Middle frontal gyrus (tissue), 1 donor: ENCODE measurements at regions not wholly inside any gene's neighbourhood (a gene's known extent, or its start where the extent isn't known, plus 50 kb on each side); places are given as distances from the start of the nearest gene placed in this dataset.
"Not testable (repeated sequence)": the region's sequence is repeated elsewhere in the genome, so short reads cannot be mapped to it uniquely, and the experiment has no call there.

Experiments
- DNase-seq: peaks from one replicate; pipeline ENCODE4 v3.0.0-alpha.2; 2015; ENCODE audit warnings: low spot score; ENCODE audit errors: extremely low spot score

DNA sequence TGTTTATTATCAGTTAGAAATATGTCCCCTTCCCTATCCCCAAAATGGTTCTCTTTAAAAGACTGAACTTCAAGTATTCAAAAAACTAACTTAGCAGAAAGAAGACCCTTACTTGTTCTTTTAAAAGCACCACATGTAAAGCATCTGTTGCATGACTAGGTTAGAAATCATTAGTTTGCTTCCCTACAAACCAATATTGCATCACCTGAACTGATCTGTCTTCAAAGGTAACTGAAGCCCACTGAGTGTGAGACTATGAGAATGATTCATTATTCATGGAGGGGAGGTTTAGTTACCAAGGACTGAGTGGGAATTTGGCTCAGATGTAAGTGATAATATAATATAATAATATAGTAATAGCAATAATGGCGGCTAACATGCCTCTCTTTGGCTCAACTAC lies 231.7 kb downstream of the SPRY1 start:
- no peak for DNase-seq

DNA sequence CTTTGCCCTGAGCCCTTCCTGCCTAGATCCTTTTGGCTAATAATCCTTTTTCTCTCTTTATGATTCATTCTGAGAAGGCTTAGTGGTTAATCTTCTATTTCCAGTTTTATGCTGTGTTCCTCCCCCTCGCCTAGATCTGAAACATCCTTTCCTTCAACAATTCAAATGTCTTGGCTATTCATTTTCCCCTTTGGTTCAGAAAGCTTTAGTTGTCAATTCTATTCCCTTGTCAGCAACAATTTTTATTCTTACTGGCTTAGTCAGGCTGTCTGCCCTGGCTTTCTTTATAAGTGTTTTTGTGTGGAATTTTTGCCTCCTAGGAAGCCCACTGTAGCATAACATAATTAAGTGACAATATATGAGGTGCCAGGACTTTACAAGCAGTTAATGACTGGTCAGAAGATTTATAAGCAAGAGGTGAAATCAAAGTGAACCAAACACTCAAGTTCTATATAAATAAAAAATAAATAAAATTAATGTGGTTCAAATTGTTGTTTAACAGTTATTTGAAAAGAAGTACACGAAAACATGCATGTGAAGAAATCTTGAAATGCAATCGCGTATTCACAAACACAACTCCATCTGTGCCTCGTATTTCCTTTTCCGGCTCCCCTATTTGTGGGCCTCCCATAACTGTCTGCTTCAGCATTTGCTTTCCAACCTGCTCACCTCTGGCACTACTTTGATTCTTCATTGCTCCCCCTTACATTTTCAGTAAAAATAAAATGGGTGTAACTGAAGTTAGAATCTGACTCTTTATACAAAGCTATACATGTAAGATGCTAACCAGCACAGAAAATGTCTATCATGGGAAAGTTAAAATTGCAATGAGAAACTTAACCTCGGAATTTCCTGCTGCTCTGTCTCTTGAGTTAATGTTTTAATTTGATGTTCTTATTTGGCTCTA lies 235.4 kb downstream of the SPRY1 start:
- no peak for DNase-seq

DNA sequence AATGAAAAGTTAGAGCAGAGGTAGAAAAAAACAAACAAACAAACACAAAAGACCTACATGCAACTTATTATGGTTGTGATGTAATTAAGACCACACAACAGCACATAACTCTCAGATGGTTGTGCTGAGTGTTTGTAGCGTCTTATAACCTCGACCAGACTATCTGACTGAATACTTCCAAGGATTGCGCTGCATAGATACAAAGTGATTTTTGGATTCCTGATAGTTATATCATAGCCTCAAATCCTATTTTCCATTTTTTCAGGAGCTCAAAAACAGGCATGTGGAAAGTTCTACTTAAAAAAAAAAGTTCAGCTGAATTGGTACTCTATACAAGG lies 236.1 kb downstream of the SPRY1 start:
- DNase-seq = no peak

DNA sequence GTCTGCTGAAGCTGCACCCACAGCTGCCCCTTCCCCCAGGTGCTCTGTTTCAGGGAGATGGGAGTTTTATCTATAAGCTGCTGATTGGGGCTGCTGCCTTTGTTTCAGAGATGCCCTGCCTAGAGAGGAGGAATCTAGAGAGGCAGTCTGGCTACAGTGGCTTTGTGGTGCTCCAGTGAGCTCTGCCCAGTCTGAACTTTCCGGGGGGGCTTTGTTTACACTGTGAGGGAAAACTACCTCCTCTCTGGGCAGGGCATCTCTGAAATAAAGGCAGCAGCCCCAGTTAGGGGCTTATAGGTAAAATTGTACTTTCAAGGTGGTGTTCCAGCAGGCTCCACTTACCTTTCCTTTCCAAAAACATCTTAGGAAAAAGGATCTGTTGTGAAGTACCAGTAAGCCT lies 242.2 kb downstream of the SPRY1 start:
- no peak for DNase-seq

DNA sequence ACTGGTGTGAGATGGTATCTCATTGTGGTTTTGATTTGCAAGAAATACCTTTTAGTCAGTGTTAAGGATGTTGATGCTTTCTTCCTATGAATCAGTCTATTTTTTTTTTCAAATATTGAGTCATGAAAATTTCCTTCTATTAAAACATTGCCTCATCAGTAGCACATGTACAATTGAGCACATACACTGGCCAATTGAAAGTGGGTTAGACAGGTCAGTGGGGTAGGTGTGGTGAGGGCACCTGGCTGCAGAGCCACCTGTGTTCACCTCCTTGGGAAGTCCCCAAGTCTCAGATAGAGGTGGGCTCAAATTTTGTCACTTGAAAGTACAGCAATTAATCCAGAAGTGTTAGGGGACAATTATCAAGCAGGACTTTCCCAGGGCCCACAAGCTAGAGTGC lies 243.7 kb downstream of the SPRY1 start:
- DNase-seq = no peak

DNA sequence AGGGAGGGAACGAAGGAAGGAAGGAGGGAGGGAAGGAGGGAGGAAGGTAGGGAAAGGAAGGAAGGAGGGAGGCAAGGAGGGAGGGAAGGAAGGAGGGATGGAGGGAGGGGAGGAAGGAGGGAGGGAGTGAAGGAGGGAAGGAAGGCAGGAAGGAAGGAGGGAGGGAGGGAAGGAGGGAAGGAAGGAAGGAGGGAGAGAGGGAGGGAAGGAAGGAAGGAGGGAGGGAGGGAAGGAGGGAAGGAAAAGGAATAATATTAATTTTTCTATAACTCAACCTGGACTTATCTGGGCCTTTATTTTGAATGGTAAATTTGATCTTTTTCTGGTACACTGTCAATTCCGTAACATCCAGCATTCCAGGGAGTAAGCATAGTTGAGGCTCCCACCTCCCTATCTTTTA lies 244.2 kb downstream of the SPRY1 start:
- no peak for DNase-seq

DNA sequence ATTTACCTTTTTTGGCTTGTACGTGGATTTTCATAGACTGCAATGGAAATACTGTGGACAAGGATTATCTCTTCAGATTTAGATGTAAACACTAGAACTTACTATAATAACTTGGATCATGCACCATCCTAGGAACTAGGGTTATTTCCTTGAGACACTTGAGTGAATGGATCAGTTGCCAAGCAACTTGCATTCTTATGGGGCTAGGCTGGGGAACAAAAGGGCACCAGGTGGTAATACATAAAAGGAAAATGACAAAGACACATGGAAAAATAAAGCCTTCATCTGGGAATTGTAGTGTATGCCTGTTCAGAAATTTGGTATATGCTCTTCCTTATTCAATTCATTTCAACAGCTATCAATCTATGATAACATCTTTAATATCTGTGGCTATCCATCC lies 247.1 kb downstream of the SPRY1 start:
- DNase-seq = no peak

DNA sequence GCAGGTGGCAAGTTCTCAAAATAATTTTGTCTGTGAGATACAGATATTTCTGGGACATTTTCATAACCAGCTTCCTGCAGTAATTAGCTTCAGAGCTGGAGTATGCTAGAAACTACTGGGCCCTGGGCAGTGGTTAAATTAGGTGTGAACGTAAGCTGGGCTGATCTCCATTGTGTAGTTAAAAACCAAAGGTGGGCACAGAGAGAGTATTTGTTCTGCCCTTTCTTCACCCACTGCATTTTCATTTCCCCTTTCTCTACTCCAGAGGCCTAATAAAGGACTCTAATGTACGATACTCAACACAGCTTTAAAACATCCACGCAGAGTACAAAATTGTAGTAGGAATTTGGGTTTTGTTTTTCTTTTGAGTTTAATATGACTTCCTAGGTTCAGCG lies 252.7 kb downstream of the SPRY1 start:
- no peak for DNase-seq

DNA sequence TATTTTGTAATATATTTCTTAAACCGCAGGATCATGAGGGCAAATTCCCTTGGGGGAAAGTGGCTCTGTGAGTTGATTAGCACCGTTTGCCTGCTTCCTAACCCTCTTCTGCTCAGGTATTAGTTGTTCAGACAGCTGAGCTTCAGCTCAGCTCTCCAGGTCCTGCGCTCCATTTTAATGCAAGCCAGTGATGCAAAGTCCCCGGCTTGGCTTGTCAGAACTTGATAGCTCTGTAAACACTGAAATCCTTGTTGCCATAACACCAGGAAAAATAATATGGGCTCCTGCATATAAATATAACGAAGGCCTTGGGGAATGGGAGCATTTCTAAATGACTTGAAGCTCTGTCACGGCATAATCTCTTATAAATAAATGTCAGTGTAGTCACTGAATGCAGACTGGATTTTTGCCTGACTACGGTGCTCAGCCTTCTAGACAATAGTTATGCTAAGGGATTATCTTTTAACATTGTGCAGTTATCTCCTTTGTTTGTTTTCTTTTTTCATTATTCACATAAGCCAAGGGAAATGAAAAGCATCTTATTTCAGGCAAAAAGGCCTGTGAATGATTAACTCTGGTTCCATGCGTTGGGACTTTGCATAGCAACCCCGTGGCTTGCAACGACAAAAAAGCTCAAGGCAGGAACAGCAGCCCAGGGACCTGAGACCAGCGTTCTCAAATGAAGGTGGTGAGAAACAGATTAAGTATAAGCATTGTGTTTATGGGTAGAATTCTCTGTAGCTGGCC lies 253.2 kb downstream of the SPRY1 start:
- no peak for DNase-seq

DNA sequence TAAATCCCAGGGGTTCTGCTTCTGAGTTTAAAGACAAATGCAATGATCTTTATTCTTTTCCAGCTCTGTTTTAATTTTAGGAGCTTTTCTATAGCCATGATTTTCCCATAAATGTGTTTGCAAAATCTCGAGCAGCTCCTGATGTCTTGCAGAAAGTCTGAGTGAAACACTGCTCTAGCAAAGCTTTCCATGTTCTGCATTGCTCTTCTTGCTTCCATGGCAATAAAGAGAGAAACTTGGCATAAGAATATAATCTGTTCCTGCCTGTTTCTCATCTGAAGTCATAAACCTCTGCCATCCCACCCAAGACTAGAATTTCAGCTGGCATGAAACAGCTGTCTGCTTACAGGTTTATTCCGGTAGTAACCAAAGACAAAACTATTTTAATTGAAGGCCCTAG lies 254.5 kb downstream of the SPRY1 start:
- DNase-seq = no peak

DNA sequence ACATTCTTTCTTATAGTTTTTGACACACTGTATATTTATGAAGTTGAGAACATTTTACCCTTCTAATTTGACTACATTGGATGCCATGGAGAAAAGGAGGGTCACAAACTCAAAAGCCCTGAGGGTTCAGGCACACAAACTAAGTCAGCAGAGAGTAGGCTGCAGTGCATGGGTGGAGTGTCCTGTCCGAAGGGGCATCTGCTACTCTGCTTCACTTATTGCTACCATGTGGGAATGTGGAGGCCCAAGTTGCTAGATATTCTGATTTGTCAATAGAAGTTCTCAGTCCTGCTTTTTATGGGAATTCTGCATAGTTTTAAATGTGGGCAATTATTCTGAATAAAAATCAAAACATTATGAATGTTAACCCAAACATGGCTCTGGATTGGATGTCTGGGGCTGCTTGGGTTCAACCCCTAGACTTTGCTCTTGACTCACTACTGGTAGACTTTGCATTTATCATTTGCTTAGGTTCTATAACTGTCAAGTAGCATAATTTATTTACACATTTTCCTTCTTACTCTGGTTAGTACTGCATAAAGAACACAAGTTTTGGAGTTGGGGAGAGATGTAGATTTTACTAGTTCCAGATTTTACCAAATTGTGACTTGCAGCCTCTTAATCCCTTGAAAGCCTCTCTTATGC lies 255.1 kb downstream of the SPRY1 start:
- no peak for DNase-seq

DNA sequence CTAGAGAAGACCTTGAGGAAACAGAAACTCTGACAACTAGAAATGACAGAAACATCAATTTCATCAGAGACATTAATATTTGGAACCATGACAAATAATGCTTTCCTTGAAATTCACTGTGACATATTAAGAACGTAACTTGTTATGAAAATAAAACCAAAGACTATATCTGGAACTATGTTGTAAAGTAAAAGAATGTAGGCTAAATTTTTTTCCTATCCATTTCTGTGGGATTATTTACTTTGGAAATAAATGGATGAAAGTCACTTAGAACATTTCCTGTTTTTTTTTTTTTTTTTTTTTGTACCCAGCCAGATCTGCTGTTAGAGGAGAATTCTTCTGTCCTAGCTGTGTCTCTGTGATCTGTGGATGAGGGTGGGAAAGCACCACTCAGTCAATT lies 255.9 kb downstream of the SPRY1 start:
- DNase-seq = no peak

DNA sequence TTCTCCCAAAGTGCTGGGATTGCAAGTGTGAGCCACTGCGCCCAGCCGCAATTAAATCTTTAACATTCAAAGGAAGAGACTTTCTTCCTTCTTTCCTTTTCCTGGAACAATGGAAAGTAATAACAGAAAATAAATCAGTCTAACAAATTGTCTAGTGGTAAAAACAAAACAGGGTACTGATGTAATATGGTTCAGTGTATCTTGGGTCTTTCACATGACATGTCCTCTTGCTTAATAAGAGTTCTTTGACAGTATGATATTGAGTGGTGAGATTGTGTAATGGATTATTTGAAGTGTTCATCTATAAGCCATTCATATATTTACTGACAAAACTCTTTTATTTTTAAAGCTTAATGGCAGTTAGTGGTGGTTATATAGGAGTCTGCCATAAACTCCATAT lies 256.6 kb downstream of the SPRY1 start:
- no peak for DNase-seq

DNA sequence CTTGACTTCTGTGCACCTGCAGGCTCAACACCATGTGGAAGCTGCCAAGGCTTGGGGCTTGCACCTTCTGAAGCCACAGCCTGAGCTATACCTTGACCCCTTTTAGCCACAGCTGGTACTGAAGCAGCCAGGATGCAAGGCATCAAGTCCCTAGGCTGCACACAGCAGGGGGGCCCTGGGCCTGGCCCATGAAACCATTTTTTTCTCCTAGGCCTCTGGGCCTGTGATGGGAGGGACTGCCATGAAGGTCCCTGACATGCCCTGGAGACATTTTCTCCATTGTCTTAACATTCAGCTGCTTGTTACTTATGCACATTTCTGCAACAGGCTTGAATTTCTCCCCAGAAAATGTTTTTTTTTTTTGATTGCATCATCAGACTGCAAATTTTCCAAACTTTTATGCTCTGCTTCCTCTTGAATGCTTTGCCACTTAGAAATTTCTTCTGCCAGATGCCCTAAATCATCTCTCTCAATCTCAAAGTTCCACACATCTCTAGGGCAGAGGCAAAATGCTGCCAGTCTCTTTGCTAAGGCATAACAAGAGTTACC lies 260.2 kb downstream of the SPRY1 start:
- not testable (repeated sequence) for DNase-seq

DNA sequence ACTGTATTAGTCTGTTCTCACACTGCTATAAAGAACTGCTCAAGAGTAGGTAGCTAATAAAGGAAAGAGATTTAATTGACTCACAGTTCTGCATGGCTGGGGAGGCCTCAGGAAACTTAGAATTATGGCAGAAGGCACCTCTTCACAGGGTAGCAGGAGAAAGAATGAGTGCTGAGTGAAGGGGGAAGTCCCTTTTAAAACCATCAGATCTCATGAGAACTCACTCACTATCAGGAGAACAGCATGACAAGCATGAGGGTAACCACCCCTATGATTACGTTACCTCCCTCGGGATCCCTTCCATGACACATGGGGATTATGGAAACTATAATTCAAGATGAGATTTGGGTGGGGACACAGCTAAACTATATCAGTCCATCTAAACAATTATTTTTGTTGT lies 261.0 kb downstream of the SPRY1 start:
- not testable (repeated sequence) for DNase-seq

DNA sequence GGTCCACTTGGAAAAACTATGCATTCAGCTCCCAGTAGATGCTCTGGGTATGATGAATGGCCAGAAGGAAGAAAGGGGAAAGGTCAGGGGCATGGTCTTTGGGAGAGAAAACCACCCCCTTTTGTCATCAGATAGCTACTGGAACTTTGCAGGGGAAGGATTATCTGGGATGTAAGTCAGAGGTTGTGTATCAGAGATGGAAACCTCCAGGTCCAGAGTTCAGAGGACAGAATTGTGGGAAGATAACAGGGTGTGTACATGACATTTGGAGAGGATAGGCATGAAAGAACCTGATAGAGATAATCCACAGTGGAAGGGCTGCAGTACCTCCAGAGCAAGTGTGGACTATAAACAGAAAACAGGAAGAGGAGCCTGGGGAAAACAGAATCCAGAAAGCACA lies 262.7 kb downstream of the SPRY1 start:
- no peak for DNase-seq

DNA sequence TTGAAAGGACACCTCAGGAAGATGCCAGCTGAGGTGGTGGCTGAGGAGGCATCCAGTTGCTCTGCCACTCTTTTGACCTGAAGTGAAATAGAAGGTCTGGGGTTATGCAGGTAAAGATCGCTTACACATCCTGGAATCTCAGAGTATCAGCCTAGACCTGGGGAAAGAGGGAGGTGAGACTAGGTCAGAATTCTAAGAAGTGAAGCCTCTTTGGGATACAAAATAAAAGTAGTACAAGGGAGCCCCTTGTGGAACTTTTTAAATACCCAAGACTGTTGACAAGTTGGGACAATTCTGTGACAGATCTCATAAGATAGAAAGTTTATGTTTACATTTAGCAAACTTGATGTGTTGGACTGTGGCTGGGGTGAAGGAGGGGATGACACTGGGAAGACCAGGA lies 263.1 kb downstream of the SPRY1 start:
- no peak for DNase-seq

DNA sequence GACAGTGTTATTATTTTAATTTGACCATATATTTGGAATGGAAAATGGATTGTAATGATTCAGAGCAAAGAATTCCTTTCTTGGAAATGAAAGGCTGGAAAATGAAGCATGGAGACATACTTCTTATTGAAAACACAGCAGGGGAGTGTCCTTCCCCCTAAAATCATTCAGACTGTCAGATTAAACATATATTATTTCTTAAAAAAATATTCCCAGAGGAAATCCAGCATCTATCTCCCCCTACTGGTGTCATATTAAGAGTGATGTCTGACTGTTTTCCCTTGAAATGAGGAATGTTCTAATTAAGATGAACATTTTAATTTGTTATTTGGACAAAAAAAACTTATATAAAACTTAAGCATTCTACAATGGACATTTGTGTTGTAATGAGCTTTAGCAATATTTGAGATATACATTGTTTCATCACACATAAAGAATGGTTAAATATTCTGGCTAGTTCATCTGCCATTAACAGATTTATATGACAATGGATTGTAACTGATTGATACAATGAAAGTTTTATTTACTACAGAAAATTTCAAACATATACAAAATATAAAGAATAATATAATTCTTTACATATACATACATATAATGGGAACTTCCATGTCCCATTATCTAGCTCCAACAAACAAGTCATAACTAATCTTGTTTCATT lies 264.6 kb downstream of the SPRY1 start:
- DNase-seq = no peak

DNA sequence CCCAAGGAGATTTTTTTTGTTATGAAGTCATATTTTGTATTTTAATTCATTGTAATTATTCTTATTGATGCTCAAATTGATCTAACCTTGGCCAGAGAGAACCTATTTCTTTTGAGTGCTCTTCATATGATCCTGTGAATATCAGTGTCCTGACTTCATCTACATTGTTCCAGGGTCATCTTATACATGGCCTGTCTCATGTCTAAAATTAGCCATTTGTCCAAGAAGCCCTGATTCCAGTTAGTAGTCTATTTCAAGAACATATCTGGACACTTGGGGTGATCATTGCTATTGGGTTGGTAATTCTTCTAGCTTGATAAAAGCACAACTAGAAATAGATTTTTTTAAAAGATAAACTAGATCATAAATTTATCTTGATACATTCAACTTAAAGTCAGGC lies 266.2 kb downstream of the SPRY1 start:
- no peak for DNase-seq

DNA sequence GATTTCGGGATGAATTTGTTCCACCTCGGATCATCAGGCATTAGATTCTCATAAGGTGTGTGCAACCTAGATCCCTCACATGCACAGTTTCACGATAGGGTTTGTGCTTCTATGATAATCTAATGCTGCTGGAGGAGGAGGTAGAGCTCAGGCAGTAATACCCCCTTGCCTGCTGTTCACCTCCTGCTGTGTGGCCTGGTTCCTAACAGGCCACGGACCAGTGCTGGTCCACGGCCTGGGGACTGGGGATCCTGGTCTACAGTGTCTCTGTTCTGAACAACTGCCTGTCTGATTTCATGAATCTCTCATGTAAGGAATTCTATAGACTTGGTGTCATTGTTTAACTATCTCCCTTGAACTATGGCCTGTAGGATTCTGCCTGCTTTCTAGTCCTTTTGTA lies 269.9 kb downstream of the SPRY1 start:
- no peak for DNase-seq

DNA sequence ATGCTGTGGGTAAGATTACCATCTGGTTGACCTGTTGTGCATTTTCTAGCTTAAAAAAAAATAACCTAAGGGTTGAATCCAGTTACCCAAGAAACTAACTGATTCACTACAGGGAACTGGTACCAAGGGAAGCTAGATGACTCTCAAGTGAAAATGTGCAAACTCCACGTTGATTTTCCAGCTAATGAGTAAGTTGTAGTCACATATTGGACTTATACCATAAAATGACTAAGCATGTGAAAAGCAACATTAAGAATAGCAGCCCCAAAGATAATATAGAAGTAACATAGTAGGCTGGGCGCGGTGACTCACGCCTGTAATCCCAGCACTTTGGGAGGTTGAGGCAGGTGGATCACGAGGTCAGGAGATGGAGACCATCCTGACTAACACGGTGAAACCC lies 270.9 kb downstream of the SPRY1 start:
- DNase-seq = no peak

DNA sequence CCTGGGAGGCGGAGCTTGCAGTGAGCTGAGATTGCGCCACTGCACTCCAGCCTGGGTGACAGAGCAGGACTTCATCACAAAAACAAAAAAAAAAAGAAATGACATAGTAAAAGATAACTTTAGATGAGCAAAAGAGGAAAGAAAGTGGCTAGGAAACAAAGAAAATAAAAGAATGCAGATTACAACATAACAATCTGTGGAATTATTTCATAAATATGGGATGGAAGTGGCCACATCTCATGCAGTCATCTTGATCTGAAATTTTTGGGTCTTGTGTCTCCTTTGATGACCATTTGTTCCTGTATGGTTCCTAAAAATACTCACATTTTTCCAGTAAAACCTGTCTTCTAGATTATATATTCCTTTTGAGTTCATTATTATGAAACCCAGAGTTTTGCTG lies 271.4 kb downstream of the SPRY1 start:
- DNase-seq = no peak
